ENCODE measurements at regions not wholly inside any gene's neighbourhood (a gene's known extent, or its start where the extent isn't known, plus 50 kb on each side); places are given as distances from the start of the nearest gene placed in this dataset.

DNA sequence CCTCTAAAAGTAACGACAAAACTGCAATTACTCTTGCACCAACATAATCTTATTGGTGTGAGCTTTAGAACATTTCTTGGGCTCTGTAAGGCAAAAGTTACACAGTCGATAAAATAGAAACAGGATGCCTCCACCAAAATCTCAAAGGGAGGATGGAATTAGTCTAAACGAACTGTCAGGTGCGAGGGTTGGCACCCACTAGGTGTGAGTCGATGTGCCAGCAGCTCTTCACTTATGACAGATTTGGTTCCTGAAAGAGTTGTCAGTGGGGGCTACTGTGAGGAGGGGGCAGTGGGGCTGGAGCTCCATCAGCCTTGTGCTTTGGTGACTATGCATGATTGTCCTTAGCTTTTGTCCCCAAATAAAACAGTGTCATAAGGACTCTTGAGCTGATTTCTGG is 422.9 kb downstream of the TMEM114 start:
- TF ChIP-seq, protein P1, sequence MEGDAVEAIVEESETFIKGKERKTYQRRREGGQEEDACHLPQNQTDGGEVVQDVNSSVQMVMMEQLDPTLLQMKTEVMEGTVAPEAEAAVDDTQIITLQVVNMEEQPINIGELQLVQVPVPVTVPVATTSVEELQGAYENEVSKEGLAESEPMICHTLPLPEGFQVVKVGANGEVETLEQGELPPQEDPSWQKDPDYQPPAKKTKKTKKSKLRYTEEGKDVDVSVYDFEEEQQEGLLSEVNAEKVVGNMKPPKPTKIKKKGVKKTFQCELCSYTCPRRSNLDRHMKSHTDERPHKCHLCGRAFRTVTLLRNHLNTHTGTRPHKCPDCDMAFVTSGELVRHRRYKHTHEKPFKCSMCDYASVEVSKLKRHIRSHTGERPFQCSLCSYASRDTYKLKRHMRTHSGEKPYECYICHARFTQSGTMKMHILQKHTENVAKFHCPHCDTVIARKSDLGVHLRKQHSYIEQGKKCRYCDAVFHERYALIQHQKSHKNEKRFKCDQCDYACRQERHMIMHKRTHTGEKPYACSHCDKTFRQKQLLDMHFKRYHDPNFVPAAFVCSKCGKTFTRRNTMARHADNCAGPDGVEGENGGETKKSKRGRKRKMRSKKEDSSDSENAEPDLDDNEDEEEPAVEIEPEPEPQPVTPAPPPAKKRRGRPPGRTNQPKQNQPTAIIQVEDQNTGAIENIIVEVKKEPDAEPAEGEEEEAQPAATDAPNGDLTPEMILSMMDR (IDR thresholded peaks at IDR 0.05) = no peak
- TF ChIP-seq POLR2A (IDR thresholded peaks at IDR 0.05) = no peak
